IMR-90 (cell line): ENCODE measurements at regions not wholly inside any gene's neighbourhood (a gene's known extent, or its start where the extent isn't known, plus 50 kb on each side); places are given as distances from the start of the nearest gene placed in this dataset.

Experiments used
- POLR2A ChIP-seq: IDR thresholded peaks from 2 replicates; pipeline ENCODE4 v1.6.1; 2012; ENCODE audit warnings: mild to moderate bottlenecking, low read depth, low read length
- RAD21 ChIP-seq: IDR thresholded peaks from 2 replicates; pipeline ENCODE4 v1.6.1; 2012; ENCODE audit warnings: low read length, improper control_type of control experiment
- TF ChIP-seq, protein P1 (sequence below): conservative IDR thresholded peaks from 2 replicates; pipeline ENCODE4 v1.5.1; 2012; ENCODE audit warnings: mild to moderate bottlenecking, low read depth, low read length, improper control_type of control experiment

- TF ChIP-seq, protein P1, sequence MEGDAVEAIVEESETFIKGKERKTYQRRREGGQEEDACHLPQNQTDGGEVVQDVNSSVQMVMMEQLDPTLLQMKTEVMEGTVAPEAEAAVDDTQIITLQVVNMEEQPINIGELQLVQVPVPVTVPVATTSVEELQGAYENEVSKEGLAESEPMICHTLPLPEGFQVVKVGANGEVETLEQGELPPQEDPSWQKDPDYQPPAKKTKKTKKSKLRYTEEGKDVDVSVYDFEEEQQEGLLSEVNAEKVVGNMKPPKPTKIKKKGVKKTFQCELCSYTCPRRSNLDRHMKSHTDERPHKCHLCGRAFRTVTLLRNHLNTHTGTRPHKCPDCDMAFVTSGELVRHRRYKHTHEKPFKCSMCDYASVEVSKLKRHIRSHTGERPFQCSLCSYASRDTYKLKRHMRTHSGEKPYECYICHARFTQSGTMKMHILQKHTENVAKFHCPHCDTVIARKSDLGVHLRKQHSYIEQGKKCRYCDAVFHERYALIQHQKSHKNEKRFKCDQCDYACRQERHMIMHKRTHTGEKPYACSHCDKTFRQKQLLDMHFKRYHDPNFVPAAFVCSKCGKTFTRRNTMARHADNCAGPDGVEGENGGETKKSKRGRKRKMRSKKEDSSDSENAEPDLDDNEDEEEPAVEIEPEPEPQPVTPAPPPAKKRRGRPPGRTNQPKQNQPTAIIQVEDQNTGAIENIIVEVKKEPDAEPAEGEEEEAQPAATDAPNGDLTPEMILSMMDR, result no peak
- TF ChIP-seq POLR2A (no peak), RAD21 (no peak)
Observed at GRCh38 chr16:50496990-50497389, 51.2 kb upstream of the NKD1 start.
